Islet of Langerhans (tissue), 1 donor: ENCODE measurements at regions not wholly inside any gene's neighbourhood (a gene's known extent, or its start where the extent isn't known, plus 50 kb on each side); places are given as distances from the start of the nearest gene placed in this dataset.

Experiments
- FAIRE-seq: peaks from one replicate; lab custom pipeline; 2011; peaks lifted over from hg19 to GRCh38; lab: Jason Lieb, UNC

GRCh38 chr1:91575909-91576519 is 75.4 kb downstream of the CDC7 start:
- no peak for FAIRE-seq

- FAIRE-seq, result no peak
Observed at GRCh38 chr1:91578320-91579109, 77.9 kb downstream of the CDC7 start.

DNA sequence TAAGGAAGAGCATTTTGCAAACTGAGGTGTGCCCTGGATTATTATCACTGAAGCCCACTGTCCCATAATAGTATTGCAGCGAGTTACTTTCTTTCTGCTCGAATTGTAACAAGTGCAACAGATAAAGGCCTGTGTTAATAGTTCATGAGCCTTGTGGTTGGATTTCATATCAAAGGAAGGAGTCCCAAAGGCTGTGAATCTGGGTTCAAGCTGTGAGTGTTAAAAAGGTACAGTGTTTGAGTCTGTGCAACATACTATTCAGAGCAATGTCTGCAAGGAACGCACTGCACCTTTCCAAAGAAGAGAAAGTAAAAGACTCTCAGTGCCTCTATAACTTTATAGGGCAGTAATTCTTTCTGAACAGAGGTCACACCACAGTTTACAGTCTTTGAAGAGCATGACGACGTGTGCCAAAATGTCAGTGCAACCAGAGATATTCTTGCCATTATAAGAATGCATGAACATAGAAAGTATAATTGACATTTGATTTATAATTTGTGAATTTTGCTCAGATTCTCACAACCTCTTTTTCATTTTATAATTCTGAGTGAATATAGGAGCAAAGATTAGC is 79.1 kb downstream of the CDC7 start:
- no peak for FAIRE-seq

- FAIRE-seq, result no peak
Observed at GRCh38 chr1:91582431-91582921, 81.8 kb downstream of the CDC7 start.

DNA sequence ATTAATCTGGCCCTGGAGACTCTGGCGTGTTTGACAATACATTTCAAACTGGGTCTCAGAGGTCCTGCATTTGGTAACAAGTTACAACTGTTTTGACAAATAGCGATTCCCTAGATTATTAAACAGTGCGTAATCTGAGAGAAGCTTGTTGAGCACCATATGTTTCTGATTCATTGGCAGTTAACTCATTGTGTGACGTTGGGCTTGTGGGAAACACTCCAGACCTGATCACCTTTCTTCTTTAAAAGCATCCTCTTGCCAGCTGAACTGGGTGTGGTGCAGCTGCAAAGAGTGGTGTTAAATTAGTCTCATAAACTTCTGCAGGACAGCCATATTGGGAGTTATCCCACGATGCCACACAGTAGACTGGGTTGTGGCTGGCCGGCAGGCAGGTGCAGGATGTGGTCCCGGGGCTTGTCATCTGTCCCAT is 82.7 kb downstream of the CDC7 start:
- no peak for FAIRE-seq

- FAIRE-seq, result no peak
Observed at GRCh38 chr1:91584309-91584708, 83.7 kb downstream of the CDC7 start.

DNA sequence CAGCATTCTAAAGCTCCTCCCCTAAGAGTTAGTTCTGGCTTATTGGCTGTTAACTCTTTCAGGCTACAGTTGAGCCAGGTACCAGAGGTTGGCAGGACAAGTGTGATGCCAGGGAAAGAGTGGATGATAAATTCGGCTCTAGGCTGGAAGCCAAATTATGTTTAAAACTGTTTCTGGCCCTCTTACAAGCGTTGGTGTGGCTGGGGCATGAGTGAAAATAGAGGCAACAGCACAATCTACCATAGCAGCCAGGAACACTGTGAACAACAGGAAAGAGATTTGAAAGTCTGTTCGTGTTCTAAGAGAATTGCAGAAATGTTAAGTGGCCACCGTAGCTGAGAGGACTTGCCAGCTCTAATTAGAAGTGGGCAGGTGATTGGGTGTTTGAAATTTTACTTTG is 84.2 kb downstream of the CDC7 start:
- FAIRE-seq, result no peak

DNA sequence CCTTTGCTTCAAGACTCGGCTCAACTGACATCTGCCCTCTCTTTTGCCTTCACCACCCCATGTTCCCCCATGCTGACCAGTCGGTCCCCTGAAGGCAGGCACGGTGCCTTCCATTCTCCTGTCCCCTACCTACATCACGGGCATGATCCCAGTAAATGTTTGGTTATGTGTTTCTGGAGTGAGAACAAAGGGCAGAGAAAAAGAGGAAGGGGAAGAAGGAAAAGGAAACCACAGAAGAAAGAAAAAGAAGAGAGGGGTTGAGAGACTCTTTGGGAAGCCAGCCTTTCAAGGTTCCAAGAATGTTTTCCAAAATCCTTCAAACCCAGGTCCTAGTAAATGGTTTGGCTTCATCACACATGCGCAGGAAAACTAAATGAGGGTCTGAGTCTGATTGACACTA is 84.9 kb downstream of the CDC7 start:
- no peak for FAIRE-seq

- FAIRE-seq, result no peak
Observed at GRCh38 chr1:91585982-91586381, 85.3 kb downstream of the CDC7 start.

DNA sequence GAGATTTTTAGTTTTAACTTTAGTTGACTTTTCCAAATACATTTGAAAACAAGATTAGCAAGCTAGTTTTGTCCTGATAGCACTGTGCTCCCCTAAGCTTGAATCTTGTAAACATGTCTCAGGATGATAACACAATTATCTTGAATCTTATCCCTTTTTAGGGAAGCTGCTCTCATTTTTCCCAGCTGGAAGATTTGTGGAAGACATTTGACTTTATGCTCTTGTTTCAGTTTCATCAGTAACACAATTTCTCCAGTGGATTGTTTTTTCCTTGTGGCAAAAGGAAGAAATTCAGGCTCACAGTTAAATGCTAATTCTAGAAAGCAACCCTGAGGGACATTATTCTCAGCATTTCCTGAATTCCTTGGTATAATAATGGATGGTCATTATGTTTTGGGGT is 88.8 kb downstream of the CDC7 start:
- peak; percentile 62 for FAIRE-seq

DNA sequence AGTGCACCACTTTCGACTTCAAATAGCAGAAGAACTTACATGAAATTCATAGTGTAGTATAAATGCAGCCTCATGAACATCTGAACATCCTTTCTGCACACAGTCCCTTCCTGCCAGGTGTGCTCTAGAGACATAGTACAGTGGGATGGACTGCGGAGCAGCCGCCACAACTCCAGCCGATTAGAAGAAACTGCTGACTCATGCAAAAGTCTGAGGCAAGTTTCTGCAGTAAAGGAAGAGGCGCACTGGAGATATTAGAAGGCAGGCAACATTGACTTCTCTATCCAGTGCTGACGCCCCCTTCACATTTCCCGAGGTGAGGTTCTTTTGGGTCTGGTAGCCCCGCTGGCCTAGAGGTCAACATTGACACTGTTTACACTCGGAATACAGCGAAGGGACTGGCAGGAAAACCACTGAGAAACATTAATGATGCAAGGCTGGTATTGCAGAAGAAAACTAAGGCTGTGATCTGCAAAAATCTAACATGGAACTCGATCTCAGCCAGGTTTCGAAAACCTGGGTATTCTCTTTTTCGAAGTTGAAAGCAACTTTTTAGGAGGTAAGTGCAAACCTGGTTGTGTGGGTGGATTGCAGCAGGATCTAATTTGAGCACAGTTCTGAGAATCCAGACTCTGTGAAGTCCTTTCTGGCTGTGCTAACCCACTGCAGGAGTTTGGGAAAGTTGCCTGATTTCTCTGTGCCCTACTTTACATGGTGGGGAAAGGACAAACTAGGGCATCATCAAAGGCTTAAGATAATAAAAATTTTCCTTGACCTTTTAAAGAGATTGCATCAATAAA is 90.7 kb downstream of the CDC7 start:
- FAIRE-seq, result no peak

DNA sequence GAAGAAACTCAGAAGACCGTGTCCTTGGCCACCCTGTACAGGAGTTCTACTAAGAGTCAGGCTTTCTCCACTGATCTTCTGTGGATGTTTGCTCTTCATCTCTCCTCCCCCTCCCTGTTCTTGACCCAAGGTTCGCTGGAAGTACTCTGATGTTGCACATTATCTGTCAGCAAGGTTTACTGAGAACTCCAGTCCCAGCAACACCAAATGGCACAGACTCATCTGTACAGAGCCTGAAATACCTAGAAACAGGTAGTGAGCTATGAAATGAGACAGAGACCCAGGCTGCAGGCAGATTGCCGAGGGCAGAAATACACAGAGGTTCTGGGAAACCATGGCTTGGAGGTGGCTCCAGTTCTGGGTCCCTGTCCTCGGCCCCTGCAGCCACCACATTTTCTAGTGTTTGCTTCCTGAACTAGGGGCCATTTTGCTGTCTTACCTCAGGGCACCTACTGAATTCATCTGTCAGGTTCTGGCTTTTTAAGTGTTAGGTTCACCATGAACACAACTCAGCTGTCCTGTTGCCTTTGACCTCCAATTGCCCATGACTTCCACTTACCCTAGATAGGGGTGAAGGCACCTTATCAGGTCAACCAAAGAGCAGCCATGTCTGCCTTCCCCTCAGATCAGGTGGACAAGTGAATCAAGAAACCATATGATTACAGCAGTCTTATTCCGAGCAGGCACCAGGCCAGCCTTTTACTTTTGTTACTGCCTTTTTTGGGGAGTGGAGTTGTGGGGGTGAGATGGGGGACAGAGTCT is 92.2 kb downstream of the CDC7 start:
- no peak for FAIRE-seq

- no peak for FAIRE-seq
Observed at GRCh38 chr1:91594383-91595055, 93.9 kb downstream of the CDC7 start.

GRCh38 chr1:91596474-91596873 is 95.8 kb downstream of the CDC7 start:
- FAIRE-seq, result no peak

DNA sequence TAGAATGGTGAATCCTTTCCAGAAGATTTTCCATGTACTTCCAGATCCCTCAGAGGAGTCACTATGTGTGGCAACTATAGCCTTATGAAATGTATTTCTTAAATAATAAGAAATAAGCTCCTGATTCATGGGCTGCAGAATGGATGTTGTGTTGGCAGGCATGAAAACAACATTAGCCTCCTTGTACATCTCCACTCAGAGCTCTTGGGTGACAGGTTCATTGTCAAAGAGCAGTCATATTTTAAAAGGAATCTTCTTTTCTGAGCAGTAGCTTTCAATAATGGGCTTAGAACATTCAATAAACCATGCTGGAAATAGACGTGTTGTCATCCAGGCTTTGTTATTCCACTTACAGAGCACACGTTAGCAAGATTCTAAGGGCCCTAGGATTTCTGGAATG is 96.6 kb downstream of the CDC7 start:
- no peak for FAIRE-seq

DNA sequence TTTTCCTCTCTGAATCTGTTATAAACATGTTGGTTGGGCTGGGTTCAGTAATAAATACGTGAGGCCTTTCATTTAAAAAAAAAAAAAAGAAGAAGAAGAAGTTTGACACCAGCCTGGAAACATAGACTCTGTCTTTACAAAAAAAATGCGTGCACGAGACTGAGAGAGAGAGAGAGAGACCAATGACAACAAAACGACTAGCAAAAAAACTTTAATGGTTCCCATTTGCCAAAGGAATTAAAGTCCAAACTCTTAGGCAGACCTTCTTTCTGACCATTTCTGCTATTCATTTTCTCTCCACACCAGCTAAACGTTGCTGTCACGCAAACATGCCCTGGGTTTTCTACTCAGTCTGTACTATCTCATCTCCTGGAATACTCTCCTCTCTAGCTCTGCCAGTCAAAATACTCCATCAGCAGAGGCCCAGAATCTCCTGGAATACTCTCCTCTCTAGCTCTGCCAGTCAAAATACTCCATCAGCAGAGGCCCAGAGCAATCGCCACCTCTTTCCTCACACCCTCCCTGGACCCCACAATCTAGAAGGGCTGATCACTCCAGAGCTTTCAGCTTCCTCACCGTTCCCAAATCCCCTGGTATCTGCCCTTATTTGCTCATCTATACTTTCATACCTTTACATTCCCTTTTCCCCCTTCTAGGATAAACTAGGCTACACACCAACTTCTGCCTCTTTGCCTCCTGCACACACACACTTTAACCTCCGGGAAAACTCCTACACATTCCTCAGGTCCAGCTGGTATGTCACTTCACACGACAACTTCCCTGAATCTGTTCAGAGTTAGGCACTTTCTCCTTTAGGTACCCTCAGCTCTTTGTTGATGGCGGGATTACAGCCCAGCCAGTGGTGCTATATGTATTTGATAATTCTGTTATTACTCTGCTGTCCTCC is 100.0 kb downstream of the CDC7 start:
- FAIRE-seq, result no peak

GRCh38 chr1:91601554-91602376 is 101.1 kb downstream of the CDC7 start:
- no peak for FAIRE-seq

DNA sequence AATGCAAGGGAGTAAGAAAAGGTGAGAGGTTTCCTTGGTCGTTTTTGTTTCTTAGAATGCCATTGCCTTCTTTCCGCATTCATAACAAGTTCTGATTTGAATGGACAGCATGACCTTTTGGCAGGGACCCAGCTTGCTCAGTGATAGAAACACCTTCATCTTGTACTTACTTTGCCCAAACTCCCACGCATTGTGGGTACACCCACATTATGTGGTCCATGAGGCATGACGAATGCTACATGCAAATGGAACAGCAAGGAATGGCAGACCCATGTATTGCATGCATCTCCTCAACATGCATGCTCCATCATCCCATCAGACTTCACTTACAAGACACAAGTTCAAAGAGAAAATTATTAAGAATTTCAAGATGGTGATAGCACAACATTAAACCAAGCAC is 102.8 kb downstream of the CDC7 start:
- FAIRE-seq, result no peak

GRCh38 chr1:91604632-91605031 is 104.0 kb downstream of the CDC7 start:
- FAIRE-seq, result no peak
